RWPE1 (cell line): ENCODE measurements at regions not wholly inside any gene's neighbourhood (a gene's known extent, or its start where the extent isn't known, plus 50 kb on each side); places are given as distances from the start of the nearest gene placed in this dataset.

ENCODE experiments used
- CTCF ChIA-PET: fragments of 350-600 bp; sonication (Branson Sonifier 250); formaldehyde crosslinking; extraction: SDS; loops from one replicate; lab custom pipeline; 2021; lab: Yijun Ruan, JAX
- POLR2A ChIA-PET: fragments of 400-600 bp; formaldehyde crosslinking; extraction: SDS; loops from one replicate; lab custom pipeline; 2020; ENCODE audit warnings: antibody characterized with exemption; ENCODE audit not compliant: low non-redundant PET; lab: Yijun Ruan, JAX
- DNase-seq: peaks from one replicate; pipeline ENCODE4 v3.0.0; 2012; ENCODE audit warnings: low spot score
- H3K27ac ChIP-seq: fragments of 450-650 bp; 2 replicates; pipeline ENCODE4 v1.5.1; 2017
- TF ChIP-seq, protein P1 (sequence below): fragments of 450-650 bp; conservative IDR thresholded peaks from 2 replicates; pipeline ENCODE4 v1.5.1; 2017; ENCODE audit warnings: low read depth, mild to moderate bottlenecking

GRCh38 chr15:59953392-59953883 is 50.7 kb upstream of the FOXB1 start:
- no peak for DNase-seq
- POLR2A ChIA-PET = no interaction called here
- CTCF ChIA-PET = interaction anchor here (1.0 kb wide), 1 partner anchor 226 kb away, joined by 3 read pairs; no protein-coding TSS in a partner anchor
- H3K27ac ChIP-seq = no peak overlapping the region
- TF ChIP-seq, protein P1, sequence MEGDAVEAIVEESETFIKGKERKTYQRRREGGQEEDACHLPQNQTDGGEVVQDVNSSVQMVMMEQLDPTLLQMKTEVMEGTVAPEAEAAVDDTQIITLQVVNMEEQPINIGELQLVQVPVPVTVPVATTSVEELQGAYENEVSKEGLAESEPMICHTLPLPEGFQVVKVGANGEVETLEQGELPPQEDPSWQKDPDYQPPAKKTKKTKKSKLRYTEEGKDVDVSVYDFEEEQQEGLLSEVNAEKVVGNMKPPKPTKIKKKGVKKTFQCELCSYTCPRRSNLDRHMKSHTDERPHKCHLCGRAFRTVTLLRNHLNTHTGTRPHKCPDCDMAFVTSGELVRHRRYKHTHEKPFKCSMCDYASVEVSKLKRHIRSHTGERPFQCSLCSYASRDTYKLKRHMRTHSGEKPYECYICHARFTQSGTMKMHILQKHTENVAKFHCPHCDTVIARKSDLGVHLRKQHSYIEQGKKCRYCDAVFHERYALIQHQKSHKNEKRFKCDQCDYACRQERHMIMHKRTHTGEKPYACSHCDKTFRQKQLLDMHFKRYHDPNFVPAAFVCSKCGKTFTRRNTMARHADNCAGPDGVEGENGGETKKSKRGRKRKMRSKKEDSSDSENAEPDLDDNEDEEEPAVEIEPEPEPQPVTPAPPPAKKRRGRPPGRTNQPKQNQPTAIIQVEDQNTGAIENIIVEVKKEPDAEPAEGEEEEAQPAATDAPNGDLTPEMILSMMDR = no peak

GRCh38 chr15:59952960-59953359 is 51.2 kb upstream of the FOXB1 start:
- H3K27ac ChIP-seq = no peak overlapping the region
- no peak for DNase-seq
- CTCF ChIA-PET = no interaction called here
- TF ChIP-seq, protein P1 = no peak
- POLR2A ChIA-PET = no interaction called here

DNA sequence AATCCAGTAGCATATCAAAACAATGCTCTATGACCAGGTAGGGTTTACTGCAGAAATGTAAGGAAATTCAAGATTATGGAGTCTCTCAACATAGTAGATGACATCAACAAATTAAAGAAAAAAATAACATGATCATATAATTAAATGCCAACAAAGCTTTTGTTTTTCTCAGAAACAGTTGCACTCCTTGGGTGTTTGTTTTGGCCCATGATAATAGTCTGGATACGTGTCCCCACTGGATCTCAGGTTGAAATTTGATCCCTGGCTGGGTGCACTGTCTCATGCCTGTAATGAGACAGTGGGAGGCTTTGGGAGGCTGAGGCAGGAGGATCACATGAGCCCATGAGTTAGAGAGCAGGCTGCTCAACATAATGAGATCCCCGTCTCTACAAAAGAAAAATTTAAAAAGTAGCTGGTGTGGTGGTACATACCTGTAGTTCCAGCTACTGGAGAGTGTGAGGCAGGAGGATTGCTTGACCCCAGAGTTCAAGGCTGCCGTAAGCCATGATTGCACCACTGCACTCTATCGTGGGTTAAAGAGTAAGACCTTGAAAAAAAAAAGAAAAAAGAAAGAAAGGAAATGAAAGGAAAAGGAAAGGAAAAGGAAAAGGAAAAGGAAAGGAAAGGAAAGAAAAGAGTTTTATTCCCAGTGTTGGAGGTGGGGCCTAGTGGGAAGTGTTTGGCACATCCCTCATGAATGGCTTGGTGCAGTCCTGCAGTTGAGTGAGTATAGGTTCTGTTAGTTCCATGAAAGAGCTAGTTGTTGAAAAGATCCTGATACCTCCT is 53.3 kb upstream of the FOXB1 start:
- no peak overlapping the region for H3K27ac ChIP-seq
- CTCF ChIA-PET = interaction anchor here (1.2 kb wide), 1 partner anchor 27 kb away, joined by 4 read pairs; no protein-coding TSS in a partner anchor
- POLR2A ChIA-PET = no interaction called here
- TF ChIP-seq, protein P1 = no peak
- no peak for DNase-seq

GRCh38 chr15:59948924-59949613 is 55.0 kb upstream of the FOXB1 start:
- ChIA-PET CTCF (interaction anchor here (0.7 kb wide), 1 partner anchor 34 kb away, joined by 3 read pairs; no protein-coding TSS in a partner anchor), POLR2A (no interaction called here)
- no peak overlapping the region for H3K27ac ChIP-seq
- TF ChIP-seq, protein P1 = no peak
- no peak for DNase-seq

DNA sequence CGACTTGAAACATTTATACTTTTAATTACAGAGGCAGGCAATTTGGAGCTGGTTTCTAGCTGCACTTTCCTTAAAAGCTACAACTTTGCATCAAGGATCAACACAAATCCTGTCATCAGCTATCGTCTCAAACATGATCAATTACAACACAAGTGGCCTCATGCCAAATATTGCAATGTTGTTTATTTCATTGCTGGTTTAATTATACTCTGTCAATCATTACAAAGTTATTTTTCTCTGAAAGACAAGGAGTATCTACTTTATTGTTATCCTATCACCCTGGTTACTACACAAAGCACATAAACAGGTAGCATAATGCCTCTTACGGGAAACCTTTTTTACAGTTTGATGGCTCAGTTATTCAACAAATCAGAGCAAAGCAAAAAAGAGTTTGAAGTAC is 58.0 kb upstream of the FOXB1 start:
- H3K27ac ChIP-seq = no peak overlapping the region
- DNase-seq = no peak
- ChIA-PET POLR2A (no interaction called here), CTCF (interaction anchor here (0.6 kb wide), 1 partner anchor 273 kb away, joined by 3 read pairs; no protein-coding TSS in a partner anchor)
- TF ChIP-seq, protein P1 = no peak

GRCh38 chr15:59945036-59945435 is 59.1 kb upstream of the FOXB1 start:
- POLR2A ChIA-PET = interaction anchor here (0.5 kb wide), 1 partner anchor 822 kb away, joined by 8 read pairs; no protein-coding TSS in a partner anchor
- TF ChIP-seq, protein P1 = no peak

More at GRCh38 chr15:59945036-59945435, 59.1 kb upstream of the FOXB1 start:
- CTCF ChIA-PET = no interaction called here
- no peak overlapping the region for H3K27ac ChIP-seq
- no peak for DNase-seq
